Keratinocyte (primary cell): ENCODE measurements at regions not wholly inside any gene's neighbourhood (a gene's known extent, or its start where the extent isn't known, plus 50 kb on each side); places are given as distances from the start of the nearest gene placed in this dataset.

Experiments
- DNase-seq: peaks from one replicate; pipeline ENCODE4 v3.0.0-alpha.2; 2011; ENCODE audit warnings: low read depth, missing footprints, low spot score
- FAIRE-seq: peaks from 2 replicates; lab custom pipeline; 2011; peaks lifted over from hg19 to GRCh38; lab: Jason Lieb, UNC
- H2AFZ ChIP-seq: 2 replicates; pipeline ENCODE4 v1.6.0; 2012; ENCODE audit warnings: low read length, control low read depth, inconsistent platforms; ENCODE audit not compliant: control insufficient read depth
- H3K27ac ChIP-seq: 2 replicates; pipeline ENCODE4 v1.5.1; 2011; ENCODE audit warnings: low read length; ENCODE audit not compliant: control insufficient read depth, insufficient read depth
- H3K27me3 ChIP-seq: 3 replicates; pipeline ENCODE4 v1.6.0; 2011; ENCODE audit warnings: low read length; ENCODE audit not compliant: control insufficient read depth, insufficient read depth; ENCODE audit errors: extremely low read depth
- H3K36me3 ChIP-seq, 2 experiments: 2 replicates in 1 of 2; 3 replicates in 1 of 2; pipeline ENCODE4 v1.5.1; 2011; ENCODE audit warnings: low read length in 2 of 2, mild to moderate bottlenecking in 1 of 2; ENCODE audit not compliant: control insufficient read depth in 2 of 2, insufficient read depth in 2 of 2; ENCODE audit errors: extremely low read depth in 1 of 2
- H3K4me1 ChIP-seq: 3 replicates; pipeline ENCODE4 v1.5.1; 2011; ENCODE audit warnings: low read length; ENCODE audit not compliant: control insufficient read depth, insufficient read depth; ENCODE audit errors: extremely low read depth
- H3K4me2 ChIP-seq: 3 replicates; pipeline ENCODE4 v1.6.0; 2011; ENCODE audit warnings: low read depth, low read length; ENCODE audit not compliant: control insufficient read depth, insufficient read depth; ENCODE audit errors: extremely low read depth
- H3K4me3 ChIP-seq, 3 experiments: fragments of 200-600 bp in 1 of 3; sonication (generic) in 1 of 3; 2 replicates in 2 of 3; 3 replicates in 1 of 3; pipeline ENCODE4 v1.5.1; 2011 to 2016; ENCODE audit warnings: low read length in 3 of 3, mild to moderate bottlenecking in 3 of 3, control low read depth in 2 of 3, inconsistent platforms in 1 of 3, low read depth in 1 of 3, mixed read lengths in 1 of 3, mixed run types in 1 of 3, moderate library complexity in 1 of 3; ENCODE audit not compliant: control insufficient read depth in 2 of 3, insufficient read depth in 2 of 3; ENCODE audit errors: extremely low read depth in 1 of 3
- H3K79me2 ChIP-seq: 2 replicates; pipeline ENCODE4 v1.6.0; 2012; ENCODE audit warnings: low read length; ENCODE audit not compliant: control insufficient read depth, insufficient read depth
- H3K9ac ChIP-seq: 3 replicates; pipeline ENCODE4 v1.6.0; 2011; ENCODE audit warnings: low read length; ENCODE audit not compliant: control insufficient read depth, insufficient read depth; ENCODE audit errors: extremely low read depth
- H3K9me1 ChIP-seq: 3 replicates; pipeline ENCODE4 v1.6.0; 2011; ENCODE audit warnings: low read length; ENCODE audit not compliant: control insufficient read depth, insufficient read depth; ENCODE audit errors: extremely low read depth
- H3K9me3 ChIP-seq: 2 replicates; pipeline ENCODE4 v1.5.1; 2012; ENCODE audit warnings: low read depth, low read length; ENCODE audit not compliant: control insufficient read depth
- H4K20me1 ChIP-seq: 3 replicates; pipeline ENCODE4 v1.6.0; 2011; ENCODE audit warnings: low read length; ENCODE audit not compliant: control insufficient read depth, insufficient read depth; ENCODE audit errors: extremely low read depth
- CTCF ChIP-seq, 3 experiments: IDR thresholded peaks in 1 of 3; conservative IDR thresholded peaks in 1 of 3; optimal IDR thresholded peaks in 1 of 3; 2 replicates in 2 of 3; 3 replicates in 1 of 3; pipeline versions ENCODE3 to v1.5.1; 2011; ENCODE audit warnings: low read length in 3 of 3, mild to moderate bottlenecking in 3 of 3, moderate library complexity in 2 of 3, control low read depth in 1 of 3, inconsistent platforms in 1 of 3; ENCODE audit not compliant: insufficient read depth in 2 of 3; ENCODE audit errors: extremely low read depth in 1 of 3
- EZH2 ChIP-seq: IDR thresholded peaks from one replicate; pipeline ENCODE4 v1.6.1; 2012; ENCODE audit warnings: inconsistent platforms, mild to moderate bottlenecking, low read length, moderate library complexity
- dilution Hi-C: fragments of 300-500 bp; cut with MboI; formaldehyde crosslinking; loops from one replicate; pipeline ENCODE4 v1.7.0; 2020; ENCODE audit warnings: low sequenced_read_pairs; ENCODE audit not compliant: extremely low pct_ligation_motif_present

DNA sequence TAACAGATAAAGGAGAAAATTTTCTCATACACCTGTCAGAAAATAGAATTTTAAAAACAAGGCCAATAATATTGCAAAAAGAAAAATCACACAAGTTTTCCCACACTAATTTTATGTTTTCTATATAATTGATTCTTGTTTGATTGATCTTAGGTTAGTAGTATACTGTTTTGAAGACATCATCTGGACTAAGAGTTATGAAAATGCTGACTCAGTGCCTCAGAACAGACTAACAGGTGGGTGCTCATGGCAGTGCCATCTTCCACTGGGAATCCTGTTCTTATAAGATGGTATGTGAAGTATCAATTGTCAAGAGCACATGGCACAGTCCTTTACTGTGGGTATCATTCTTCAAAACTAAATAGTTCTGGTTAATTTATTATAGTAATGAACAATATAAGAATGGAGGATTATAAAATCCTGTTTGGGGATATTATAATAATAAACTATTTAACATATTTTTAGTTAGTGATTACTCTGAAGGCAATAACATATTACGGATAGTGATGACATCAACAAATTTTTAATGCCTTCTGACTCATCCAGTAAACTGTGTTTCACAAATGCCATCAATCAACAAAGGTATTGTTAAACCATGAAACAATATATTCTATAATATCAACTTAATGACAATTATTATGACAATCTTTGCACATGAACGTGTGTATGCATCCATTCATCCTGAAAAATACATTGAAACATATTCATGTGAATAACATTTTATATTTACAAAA lies 384.6 kb upstream of the KHDRBS2 start:
- no peak overlapping the region for H3K9ac ChIP-seq
- DNase-seq (no peak), FAIRE-seq (no peak)
- no peaks in the 10 kb centered on the region for H3K79me2 ChIP-seq
- no peak for TF ChIP-seq EZH2
- no peak for TF ChIP-seq CTCF (optimal IDR thresholded peaks at IDR 0.05 in 1 of 3, IDR thresholded peaks at IDR 0.05 in 1 of 3, conservative IDR thresholded peaks at IDR 0.05 in 1 of 3; ENCODE audit: extremely low read depth in 1 of 3, insufficient read depth in 2 of 3, low read length in 3 of 3)
- no peak overlapping the region for H3K4me3 ChIP-seq
- no peaks in the 10 kb centered on the region for H3K36me3 ChIP-seq
- no peaks in the 10 kb centered on the region for H3K9me3 ChIP-seq
- dilution Hi-C loops: no loop called here
- no peak overlapping the region for H3K27ac ChIP-seq
- H2AFZ ChIP-seq: no peak overlapping the region
- H4K20me1 ChIP-seq: no peaks in the 10 kb centered on the region
- H3K4me1 ChIP-seq: no peaks in the 10 kb centered on the region
- H3K4me2 ChIP-seq: no peak overlapping the region
- H3K9me1 ChIP-seq: no peaks in the 10 kb centered on the region
- no peaks in the 10 kb centered on the region for H3K27me3 ChIP-seq

DNA sequence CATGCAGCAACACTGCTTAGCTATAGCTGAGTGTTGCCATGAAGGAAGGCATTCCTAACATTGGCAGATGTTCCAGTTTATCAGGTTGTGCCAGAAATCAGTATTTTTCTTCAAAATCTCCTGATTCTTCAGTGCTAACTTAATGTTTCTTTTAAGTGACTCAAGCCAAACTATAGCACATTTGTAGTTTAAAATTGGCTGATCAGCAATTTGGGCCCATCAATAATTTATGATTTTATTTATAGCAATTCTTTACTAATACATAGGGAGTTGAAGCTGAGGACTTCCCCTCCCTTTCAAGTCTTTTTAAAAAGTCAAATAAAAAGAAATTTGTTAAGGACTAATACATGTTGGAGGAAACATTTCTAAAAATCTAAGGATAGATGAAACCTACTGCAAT lies 383.8 kb upstream of the KHDRBS2 start:
- Histone ChIP-seq H3K9me1 (no peaks in the 10 kb centered on the region), H2AFZ (no peak overlapping the region), H3K79me2 (no peaks in the 10 kb centered on the region), H3K4me3 (no peak overlapping the region), H3K9me3 (no peaks in the 10 kb centered on the region), H3K9ac (no peak overlapping the region), H3K4me2 (no peak overlapping the region), H4K20me1 (no peaks in the 10 kb centered on the region), H3K4me1 (no peaks in the 10 kb centered on the region), H3K27ac (no peak overlapping the region), H3K36me3 (no peaks in the 10 kb centered on the region), H3K27me3 (no peaks in the 10 kb centered on the region)
- TF ChIP-seq EZH2 (no peak), CTCF (optimal IDR thresholded peaks at IDR 0.05 in 1 of 3, IDR thresholded peaks at IDR 0.05 in 1 of 3, conservative IDR thresholded peaks at IDR 0.05 in 1 of 3; ENCODE audit: extremely low read depth in 1 of 3, insufficient read depth in 2 of 3, low read length in 3 of 3) (no peak)
- DNase-seq (no peak), FAIRE-seq (no peak)
- dilution Hi-C loops: no loop called here
